Choroid plexus epithelial cell (primary cell): ENCODE measurements at regions not wholly inside any gene's neighbourhood (a gene's known extent, or its start where the extent isn't known, plus 50 kb on each side); places are given as distances from the start of the nearest gene placed in this dataset.

Experiments
- DNase-seq: peaks from one replicate; pipeline ENCODE4 v3.0.0-alpha.2; 2010; ENCODE audit warnings: low read depth
- H3K4me3 ChIP-seq: 2 replicates; pipeline ENCODE4 v1.5.1; 2011; ENCODE audit warnings: low read depth, mild to moderate bottlenecking, control low read depth, low read length, moderate library complexity
- CTCF ChIP-seq: conservative IDR thresholded peaks from 2 replicates; pipeline ENCODE4 v1.5.1; 2011; ENCODE audit warnings: low read depth, mild to moderate bottlenecking, control low read depth, inconsistent platforms, low read length, moderate library complexity

DNA sequence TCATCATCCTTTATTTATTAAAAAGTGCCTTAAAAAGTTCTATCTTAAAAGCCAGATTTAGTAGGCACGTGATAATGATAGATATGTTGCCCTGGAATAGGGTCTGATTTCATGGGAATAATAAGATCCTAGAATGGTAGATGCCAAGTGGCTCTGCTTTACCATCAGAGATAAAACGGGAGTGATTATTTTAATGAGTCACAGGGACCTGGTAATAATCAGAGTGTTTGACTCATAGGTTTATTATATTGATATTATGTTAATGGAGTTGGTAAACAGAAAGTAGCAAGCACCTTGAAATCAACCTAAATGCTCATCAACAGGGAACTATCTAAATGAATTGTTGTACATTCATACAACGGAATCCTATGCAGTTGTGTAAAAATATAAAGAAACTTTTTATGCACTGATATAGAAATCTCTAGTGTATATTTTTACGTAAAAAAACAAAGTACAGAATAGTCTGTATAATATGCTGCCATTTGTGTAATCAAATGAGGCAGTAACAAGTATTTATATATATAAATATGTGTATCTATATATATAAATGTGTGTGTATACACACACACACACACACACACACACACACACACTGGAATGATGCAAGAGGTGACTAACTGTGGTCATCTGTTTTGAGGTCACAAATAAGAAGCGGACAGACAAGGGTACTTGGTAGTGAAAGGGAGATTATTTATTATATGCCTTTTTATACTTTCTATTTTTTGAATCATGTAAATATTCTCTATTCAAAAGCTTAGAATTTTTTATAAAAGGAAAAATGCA lies 78.6 kb upstream of the DYNC1I1 start:
- no peak for TF ChIP-seq CTCF
- DNase-seq: peak; percentile 56

GRCh38 chr7:95691464-95691863 lies 80.9 kb upstream of the DYNC1I1 start:
- no peak for DNase-seq
- H3K4me3 ChIP-seq: no peak overlapping the region
- no peak for TF ChIP-seq CTCF

More for the DNA sequence above, 78.6 kb upstream of the DYNC1I1 start:
- no peak overlapping the region for H3K4me3 ChIP-seq

DNA sequence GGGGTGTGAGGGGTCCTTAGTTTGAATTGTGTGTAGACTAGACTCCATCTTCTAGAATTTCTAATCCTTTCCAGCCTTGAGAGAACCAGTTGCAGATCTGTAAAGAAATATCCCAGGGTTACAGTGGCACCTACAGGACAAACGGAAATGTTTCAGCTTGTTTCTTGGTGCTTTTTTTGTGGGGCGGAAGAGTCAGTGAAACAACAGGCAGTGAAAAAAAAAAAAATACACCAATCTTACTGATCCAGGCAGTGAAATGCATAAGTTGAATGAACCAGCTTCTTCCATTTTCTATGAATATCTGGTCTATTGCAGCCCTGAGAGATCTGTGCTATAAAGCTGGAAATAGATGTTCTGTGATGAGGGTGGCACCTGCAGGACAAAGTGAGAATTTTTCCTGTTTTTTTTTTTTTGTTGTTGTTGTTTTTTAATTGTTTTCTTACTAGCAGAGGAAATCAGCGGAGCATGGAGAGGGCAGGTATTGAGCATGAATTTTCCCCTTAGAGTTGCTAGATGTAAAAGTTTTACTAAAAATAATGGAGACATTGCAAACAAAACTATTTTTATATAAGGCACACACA lies 81.9 kb upstream of the DYNC1I1 start:
- no peak overlapping the region for H3K4me3 ChIP-seq
- DNase-seq: peak; percentile 70
- peak; percentile 61 for TF ChIP-seq CTCF

DNA sequence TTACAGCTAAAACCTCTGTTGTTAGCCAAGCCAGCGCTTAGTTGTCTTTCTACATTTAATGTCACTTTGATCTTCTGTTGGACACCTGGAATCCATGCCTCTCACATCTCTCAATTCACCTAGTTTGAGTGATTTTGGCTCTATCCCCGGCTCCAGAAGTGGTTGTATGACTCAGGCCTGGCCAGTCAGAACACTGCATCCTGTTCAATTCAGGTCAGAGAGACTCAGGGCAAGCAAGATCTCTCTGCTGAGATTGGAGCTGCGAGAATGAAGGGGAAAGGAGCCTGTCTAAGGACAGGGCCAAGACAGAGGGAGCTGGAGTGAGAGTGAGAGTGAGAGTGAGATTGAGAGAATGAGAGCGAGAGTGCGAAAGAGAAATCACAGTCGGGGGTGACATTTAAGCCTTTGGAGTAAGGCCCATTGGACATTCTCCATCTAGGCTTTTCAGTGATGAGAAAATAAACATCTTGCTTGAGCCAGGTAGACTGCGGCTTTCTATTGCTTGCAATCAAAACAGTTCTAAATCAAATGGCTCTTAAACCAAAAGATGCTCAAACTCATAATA lies 83.3 kb upstream of the DYNC1I1 start:
- DNase-seq: peak; percentile 40

DNA sequence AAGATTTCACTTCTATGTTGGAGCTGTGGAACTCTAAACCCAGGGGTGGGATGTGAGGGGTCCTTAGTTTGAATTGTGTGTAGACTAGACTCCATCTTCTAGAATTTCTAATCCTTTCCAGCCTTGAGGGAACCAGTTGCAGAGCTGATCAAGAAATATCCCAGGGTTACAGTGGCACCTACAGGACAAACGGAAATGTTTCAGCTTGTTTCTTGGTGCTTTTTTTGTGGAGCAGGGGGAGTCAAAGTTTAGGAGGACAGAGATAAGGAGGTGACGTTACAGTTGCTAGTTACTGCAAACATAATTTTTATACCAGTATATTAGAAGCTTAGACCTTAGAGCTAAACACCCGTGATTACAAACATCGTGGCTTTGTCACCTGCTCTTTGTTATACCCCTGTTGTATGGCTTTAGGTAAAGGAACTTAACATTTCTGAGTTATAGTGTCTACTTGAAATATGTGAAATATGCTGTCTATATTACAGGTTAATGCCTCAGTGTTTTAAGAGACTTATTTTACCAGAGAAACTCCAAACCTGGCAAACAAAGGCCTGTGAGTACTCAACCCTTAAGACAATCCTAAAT lies 84.5 kb upstream of the DYNC1I1 start:
- DNase-seq: peak; percentile 72
- peak; percentile 61 for TF ChIP-seq CTCF
- H3K4me3 ChIP-seq: no peak overlapping the region

More for the DNA sequence above, 83.3 kb upstream of the DYNC1I1 start:
- H3K4me3 ChIP-seq: no peak overlapping the region
- no peak for TF ChIP-seq CTCF

DNA sequence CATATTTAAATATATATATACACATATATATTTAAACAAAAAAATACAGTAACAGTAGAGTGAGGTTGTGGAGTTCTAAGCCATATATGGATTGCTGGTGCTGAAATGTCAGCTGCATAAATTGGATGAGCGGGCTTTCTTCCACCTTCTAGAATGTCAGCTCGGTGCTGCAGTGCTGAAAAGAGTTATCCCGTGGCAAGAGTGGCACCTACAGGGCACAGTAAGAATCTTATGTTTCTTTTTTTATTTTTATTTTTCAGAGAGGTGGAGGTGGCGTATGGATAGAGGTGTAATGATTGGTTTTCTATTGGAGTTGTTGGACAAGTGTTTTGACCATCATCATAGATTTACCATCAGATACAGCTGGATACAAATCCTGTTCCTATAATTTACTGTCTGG lies 86.2 kb upstream of the DYNC1I1 start:
- peak; percentile 86 for DNase-seq
- TF ChIP-seq CTCF: peak; percentile 66

More for the DNA sequence above, 86.2 kb upstream of the DYNC1I1 start:
- no peak overlapping the region for H3K4me3 ChIP-seq
